Gastroesophageal sphincter (tissue), 4 donors: ENCODE measurements at regions not wholly inside any gene's neighbourhood (a gene's known extent, or its start where the extent isn't known, plus 50 kb on each side); places are given as distances from the start of the nearest gene placed in this dataset.

Source experiments
- ATAC-seq: fragments of 150-250 bp; one replicate; pipeline ENCODE4 v1.9.1; 2016; ENCODE audit warnings: mild to moderate bottlenecking, moderate library complexity
- H3K27ac ChIP-seq, 4 donors: fragments of 200-600 bp; sonication (generic) in 3 of 4; 1 replicate in 3 of 4; 2 replicates in 1 of 4; pipeline ENCODE4 v1.5.1; 2016 to 2019
- H3K27me3 ChIP-seq: fragments of 200-600 bp; sonication (generic); one replicate; pipeline ENCODE4 v1.5.1; 2019
- H3K36me3 ChIP-seq, 2 donors: fragments of 200-600 bp; sonication (generic); one replicate each; pipeline ENCODE4 v1.5.1; 2019; ENCODE audit warnings: control low read depth in 1 of 2
- H3K4me1 ChIP-seq, 3 donors: fragments of 200-600 bp; sonication (generic); 1 replicate in 2 of 3; 2 replicates in 1 of 3; pipeline ENCODE4 v1.5.1; 2016 to 2019; ENCODE audit warnings: control low read depth in 2 of 3
- H3K4me3 ChIP-seq, 2 donors: fragments of 200-600 bp; sonication (generic); one replicate each; pipeline ENCODE4 v1.5.1; 2019; ENCODE audit warnings: mild to moderate bottlenecking in 1 of 2, moderate library complexity in 1 of 2
- H3K9me3 ChIP-seq, 3 donors: fragments of 200-600 bp; sonication (generic); one replicate each; pipeline ENCODE4 v1.5.1; 2017 to 2019; ENCODE audit warnings: control low read depth in 2 of 3
- CTCF ChIP-seq, 4 experiments: fragments of 200-600 bp in 2 of 4; fragments of 450-650 bp in 2 of 4; sonication (generic) in 1 of 4; IDR thresholded peaks; one replicate each; pipeline ENCODE4 v1.5.1; 2017 to 2019; ENCODE audit warnings: antibody characterized with exemption in 4 of 4, mild to moderate bottlenecking in 2 of 4, moderate library complexity in 2 of 4
- EP300 ChIP-seq: sonication (generic); formaldehyde crosslinking; IDR thresholded peaks from one replicate; pipeline ENCODE4 v1.6.1; 2017; ENCODE audit warnings: antibody characterized with exemption, mild to moderate bottlenecking
- POLR2A ChIP-seq, 2 donors: fragments of 450-650 bp; IDR thresholded peaks; one replicate each; pipeline ENCODE4 v1.6.1; 2017; ENCODE audit warnings: antibody characterized with exemption in 2 of 2, mild to moderate bottlenecking in 2 of 2, moderate library complexity in 1 of 2
- POLR2AphosphoS5 ChIP-seq: sonication (generic); formaldehyde crosslinking; IDR thresholded peaks from one replicate; pipeline ENCODE4 v1.6.1; 2017; ENCODE audit warnings: antibody characterized with exemption
- WGBS, 2 donors: methylation state at CpG; one replicate each; pipeline ENCODE4 v1.1.5; 2018; ENCODE audit warnings: low coverage in 1 of 2; 5-methylcytosine and 5-hydroxymethylcytosine counted together

GRCh38 chr4:177579649-177580048 lies 137.4 kb upstream of the AGA start:
- Histone ChIP-seq H3K27me3 (no peaks in the 10 kb centered on the region), H3K9me3 (no peaks in the 10 kb centered on the region), H3K27ac (no peak overlapping the region), H3K36me3 (no peaks in the 10 kb centered on the region), H3K4me3 (no peak overlapping the region), H3K4me1 (no peaks in the 10 kb centered on the region)
- ATAC-seq = no peak
- TF ChIP-seq POLR2A (IDR thresholded peaks at IDR 0.05) = no peak
- TF ChIP-seq POLR2AphosphoS5 = no peak
- WGBS, 2 donors = 89 to 93% methylated on average over 1 of the region's 1 CpG

GRCh38 chr4:177582992-177583391 lies 140.8 kb upstream of the AGA start:
- H3K4me3 ChIP-seq = no peak overlapping the region
- no peak for ATAC-seq
- no peaks in the 10 kb centered on the region for H3K9me3 ChIP-seq
- H3K27me3 ChIP-seq = no peaks in the 10 kb centered on the region
- TF ChIP-seq POLR2AphosphoS5 = no peak
- no peak for TF ChIP-seq CTCF (IDR thresholded peaks at IDR 0.05)
- no peak for TF ChIP-seq EP300
- no peak for TF ChIP-seq POLR2A (IDR thresholded peaks at IDR 0.05)
- no peak overlapping the region for H3K27ac ChIP-seq
- no peaks in the 10 kb centered on the region for H3K36me3 ChIP-seq
- no peaks in the 10 kb centered on the region for H3K4me1 ChIP-seq

GRCh38 chr4:177587989-177588388 lies 145.8 kb upstream of the AGA start:
- WGBS, 2 donors = 79 to 82% methylated on average over 2 of the region's 2 CpGs
- no peaks in the 10 kb centered on the region for H3K27me3 ChIP-seq
- ATAC-seq = no peak

GRCh38 chr4:177595386-177595785 lies 153.1 kb upstream of the AGA start:
- H3K27ac ChIP-seq = no peak overlapping the region
- ATAC-seq = no peak
- no peak overlapping the region for H3K4me3 ChIP-seq
- WGBS, 2 donors = 72 to 81% methylated on average over 2 of the region's 2 CpGs
- H3K27me3 ChIP-seq = no peaks in the 10 kb centered on the region
- no peaks in the 10 kb centered on the region for H3K4me1 ChIP-seq
- TF ChIP-seq EP300 (no peak), CTCF (IDR thresholded peaks at IDR 0.05) (no peak), POLR2AphosphoS5 (no peak), POLR2A (IDR thresholded peaks at IDR 0.05) (no peak)
- no peaks in the 10 kb centered on the region for H3K36me3 ChIP-seq
- no peaks in the 10 kb centered on the region for H3K9me3 ChIP-seq

More at GRCh38 chr4:177587989-177588388, 145.8 kb upstream of the AGA start:
- Histone ChIP-seq H3K4me1 (no peaks in the 10 kb centered on the region), H3K4me3 (no peak overlapping the region), H3K9me3 (no peaks in the 10 kb centered on the region), H3K27ac (no peak overlapping the region), H3K36me3 (no peaks in the 10 kb centered on the region)
- TF ChIP-seq POLR2A (IDR thresholded peaks at IDR 0.05) = no peak
- TF ChIP-seq CTCF (IDR thresholded peaks at IDR 0.05) = no peak
- TF ChIP-seq POLR2AphosphoS5 = no peak
- no peak for TF ChIP-seq EP300

GRCh38 chr4:177596035-177596434 lies 153.8 kb upstream of the AGA start:
- Histone ChIP-seq H3K27ac (no peak overlapping the region), H3K4me1 (no peaks in the 10 kb centered on the region), H3K36me3 (no peaks in the 10 kb centered on the region), H3K4me3 (no peak overlapping the region), H3K9me3 (no peaks in the 10 kb centered on the region), H3K27me3 (no peaks in the 10 kb centered on the region)
- TF ChIP-seq EP300 (no peak), POLR2A (IDR thresholded peaks at IDR 0.05) (no peak), CTCF (IDR thresholded peaks at IDR 0.05) (no peak), POLR2AphosphoS5 (no peak)
- 59% methylated on average over 3 of the region's 4 CpGs; no CpG with 5 or more reads in 1 of the 2 donors for WGBS, 2 donors
- ATAC-seq = no peak

- H3K27ac ChIP-seq = no peak overlapping the region
- no peak for ATAC-seq
- H3K9me3 ChIP-seq = no peaks in the 10 kb centered on the region
- H3K4me1 ChIP-seq = no peaks in the 10 kb centered on the region
- TF ChIP-seq EP300 = no peak
- no peak for TF ChIP-seq POLR2AphosphoS5
- TF ChIP-seq POLR2A (IDR thresholded peaks at IDR 0.05) = no peak
- TF ChIP-seq CTCF (IDR thresholded peaks at IDR 0.05) = no peak
- H3K4me3 ChIP-seq = no peak overlapping the region
- 88 to 91% methylated on average over 4 to 6 of the region's 7 CpGs for WGBS, 2 donors
- H3K36me3 ChIP-seq = no peaks in the 10 kb centered on the region
- no peaks in the 10 kb centered on the region for H3K27me3 ChIP-seq
These were observed 154.8 kb upstream of the AGA start for GRCh38 chr4:177596991-177597390.
